Thyroid gland (tissue), 4 donors: ENCODE measurements at regions not wholly inside any gene's neighbourhood (a gene's known extent, or its start where the extent isn't known, plus 50 kb on each side); places are given as distances from the start of the nearest gene placed in this dataset.
A peak's percentile ranks its signal among the peaks of the same experiment; 100 is the strongest.

ENCODE experiments used
- DNase-seq, 2 donors: peaks; one replicate each; pipeline ENCODE4 v3.0.0-alpha.2; 2019
- H3K27ac ChIP-seq, 3 donors: fragments of 200-600 bp; sonication (generic); 1 replicate in 2 of 3; 2 replicates in 1 of 3; pipeline ENCODE4 v1.5.1; 2016 to 2019; ENCODE audit warnings: mild to moderate bottlenecking in 1 of 3, moderate library complexity in 1 of 3
- H3K27me3 ChIP-seq: fragments of 200-600 bp; sonication (generic); one replicate; pipeline ENCODE4 v1.5.1; 2019
- H3K36me3 ChIP-seq, 2 donors: fragments of 200-600 bp; sonication (generic); one replicate each; pipeline ENCODE4 v1.5.1; 2016 to 2019
- H3K4me1 ChIP-seq, 2 donors: fragments of 200-600 bp; sonication (generic); one replicate each; pipeline ENCODE4 v1.5.1; 2017 to 2019
- H3K4me3 ChIP-seq, 3 donors: fragments of 200-600 bp; sonication (generic); replicated peaks in 1 of 3; 1 replicate in 2 of 3; 2 replicates in 1 of 3; pipeline ENCODE4 v1.5.1; 2016; ENCODE audit warnings: mild to moderate bottlenecking in 1 of 3
- H3K9me3 ChIP-seq: fragments of 200-600 bp; sonication (generic); one replicate; pipeline ENCODE4 v1.5.1; 2017
- CTCF ChIP-seq, 6 experiments: fragments of 200-600 bp in 3 of 6; fragments of 450-650 bp in 3 of 6; sonication (generic) in 3 of 6; IDR thresholded peaks; one replicate each; pipeline ENCODE4 v1.5.1; 2016 to 2019; ENCODE audit warnings: antibody characterized with exemption in 6 of 6, mild to moderate bottlenecking in 2 of 6, inconsistent platforms in 1 of 6, moderate library complexity in 1 of 6
- POLR2A ChIP-seq, 2 donors: fragments of 450-650 bp; IDR thresholded peaks; one replicate each; pipeline ENCODE4 v1.6.1; 2017; ENCODE audit warnings: antibody characterized with exemption in 2 of 2, mild to moderate bottlenecking in 2 of 2, moderate library complexity in 1 of 2
- WGBS, 2 donors: methylation state at CpG; one replicate each; pipeline ENCODE4 v1.1.5; 2017; 5-methylcytosine and 5-hydroxymethylcytosine counted together
- intact Hi-C: fragments of 100-400 bp; cut with DNase I; formaldehyde crosslinking; loops from one replicate; pipeline ENCODE4 v1.15.1; 2023

- no peak overlapping the region for H3K4me3 ChIP-seq
- H3K36me3 ChIP-seq = no peaks in the 10 kb centered on the region
- TF ChIP-seq POLR2A (IDR thresholded peaks at IDR 0.05) (no peak), CTCF (IDR thresholded peaks at IDR 0.05) (no peak)
- H3K9me3 ChIP-seq = no peaks in the 10 kb centered on the region
- intact Hi-C loops = no loop called here
- 80 to 84% methylated on average over 1 of the region's 1 CpG for WGBS, 2 donors
- no peak for DNase-seq
- no peaks in the 10 kb centered on the region for H3K27me3 ChIP-seq
- no peaks in the 10 kb centered on the region for H3K4me1 ChIP-seq
- H3K27ac ChIP-seq = no peak overlapping the region
Observed at GRCh38 chr20:11222243-11222642, 548.4 kb upstream of the JAG1 start.

- Histone ChIP-seq H3K9me3 (no peaks in the 10 kb centered on the region), H3K27me3 (no peaks in the 10 kb centered on the region), H3K4me3 (no peak overlapping the region), H3K27ac (no peak overlapping the region), H3K36me3 (no peaks in the 10 kb centered on the region), H3K4me1 (peaks cover 0 to 6% of the 10 kb centered on the region in 2 donors)
- no peak for DNase-seq
- intact Hi-C loops = no loop called here
- TF ChIP-seq CTCF (IDR thresholded peaks at IDR 0.05) (no peak), POLR2A (IDR thresholded peaks at IDR 0.05) (no peak)
- 97 to 99% methylated on average over 3 of the region's 3 CpGs for WGBS, 2 donors
Observed at GRCh38 chr20:11227602-11228001, 553.8 kb upstream of the JAG1 start.

GRCh38 chr20:11229772-11230171 is 556.0 kb upstream of the JAG1 start:
- H3K27me3 ChIP-seq = no peaks in the 10 kb centered on the region
- no peak overlapping the region for H3K4me3 ChIP-seq
- H3K4me1 ChIP-seq = peaks cover 0 to 11% of the 10 kb centered on the region in 2 donors
- WGBS, 2 donors = 38 to 51% methylated on average over 3 of the region's 3 CpGs
- H3K27ac ChIP-seq = no peak overlapping the region
- DNase-seq = peak in 1 of 2 donors; percentile 4
- no peaks in the 10 kb centered on the region for H3K9me3 ChIP-seq
- intact Hi-C loops = no loop called here
- no peaks in the 10 kb centered on the region for H3K36me3 ChIP-seq
- no peak for TF ChIP-seq POLR2A (IDR thresholded peaks at IDR 0.05)
- TF ChIP-seq CTCF (IDR thresholded peaks at IDR 0.05) = no peak

GRCh38 chr20:11230999-11231398 is 557.2 kb upstream of the JAG1 start:
- Histone ChIP-seq H3K4me1 (peaks cover 3 to 21% of the 10 kb centered on the region in 2 donors), H3K4me3 (no peak overlapping the region), H3K27me3 (no peaks in the 10 kb centered on the region), H3K36me3 (no peaks in the 10 kb centered on the region), H3K27ac (no peak overlapping the region), H3K9me3 (no peaks in the 10 kb centered on the region)
- DNase-seq = no peak
- TF ChIP-seq POLR2A (IDR thresholded peaks at IDR 0.05) (no peak), CTCF (IDR thresholded peaks at IDR 0.05) (no peak)
- WGBS, 2 donors = 97 to 100% methylated on average over 1 of the region's 1 CpG
- intact Hi-C loops = no loop called here

- Histone ChIP-seq H3K4me3 (no peak overlapping the region), H3K27ac (no peak overlapping the region), H3K9me3 (no peaks in the 10 kb centered on the region), H3K36me3 (no peaks in the 10 kb centered on the region), H3K27me3 (no peaks in the 10 kb centered on the region), H3K4me1 (peaks cover 3 to 21% of the 10 kb centered on the region in 2 donors)
- no peak for DNase-seq
- TF ChIP-seq POLR2A (IDR thresholded peaks at IDR 0.05) (no peak), CTCF (IDR thresholded peaks at IDR 0.05) (no peak)
- 91 to 92% methylated on average over 11 of the region's 11 CpGs for WGBS, 2 donors
- intact Hi-C loops = no loop called here
Observed at GRCh38 chr20:11231742-11232648, 558.2 kb upstream of the JAG1 start.
